WTC11 (cell line): ENCODE measurements at regions not wholly inside any gene's neighbourhood (a gene's known extent, or its start where the extent isn't known, plus 50 kb on each side); places are given as distances from the start of the nearest gene placed in this dataset.

Source experiments
- ATAC-seq: fragments of 200-7000 bp; cut with Tn5 transposase; 2 replicates; pipeline ENCODE4 v1.10.0; 2021; ENCODE audit warnings: mild to moderate bottlenecking, moderate library complexity
- CTCF ChIA-PET: fragments of 300-600 bp; sonication (Branson Sonifier 250); formaldehyde crosslinking; loops from one replicate; lab custom pipeline; 2021; ENCODE audit warnings: antibody characterized with exemption; lab: Charles Lee
- POLR2A ChIA-PET: fragments of 350-600 bp; sonication (Branson Sonifier 250); formaldehyde crosslinking; loops from one replicate; lab custom pipeline; 2021; ENCODE audit warnings: antibody characterized with exemption; lab: Charles Lee
- DNase-seq: peaks from one replicate; pipeline ENCODE4 v3.0.0; 2021; ENCODE audit warnings: low spot score
- H3K27ac Mint-ChIP-seq: 2 replicates; pipeline ENCODE4 v1.8.0; 2021; ENCODE audit warnings: mixed read lengths
- H3K27me3 Mint-ChIP-seq: 2 replicates; pipeline ENCODE4 v1.8.0; 2021; ENCODE audit warnings: low read depth, mild to moderate bottlenecking, moderate library complexity, mixed read lengths
- H3K36me3 Mint-ChIP-seq: 2 replicates; pipeline ENCODE4 v1.8.0; 2021; ENCODE audit warnings: mixed read lengths
- H3K4me1 Mint-ChIP-seq: 2 replicates; pipeline ENCODE4 v1.8.0; 2022; ENCODE audit warnings: mixed read lengths
- H3K4me3 Mint-ChIP-seq: 2 replicates; pipeline ENCODE4 v1.8.0; 2021; ENCODE audit warnings: mild to moderate bottlenecking, moderate library complexity, mixed read lengths
- H3K9me3 Mint-ChIP-seq: 2 replicates; pipeline ENCODE4 v1.8.0; 2021; ENCODE audit warnings: mixed read lengths
- ATF3 ChIP-seq: sonication (generic); formaldehyde crosslinking; conservative IDR thresholded peaks from 2 replicates; pipeline ENCODE4 v1.8.1; 2022; ENCODE audit warnings: mild to moderate bottlenecking, missing genetic modification reagents
- ATF6 ChIP-seq: sonication (generic); formaldehyde crosslinking; IDR thresholded peaks from 2 replicates; pipeline ENCODE4 v1.8.1; 2023; ENCODE audit warnings: mild to moderate bottlenecking, missing genetic modification reagents
- CBFB ChIP-seq: sonication (generic); formaldehyde crosslinking; IDR thresholded peaks from 2 replicates; pipeline ENCODE4 v1.8.1; 2022; ENCODE audit warnings: mild to moderate bottlenecking, low read depth, missing genetic modification reagents
- E2F5 ChIP-seq: sonication (generic); formaldehyde crosslinking; IDR thresholded peaks from 2 replicates; pipeline ENCODE4 v1.8.1; 2022; ENCODE audit warnings: mild to moderate bottlenecking, moderate library complexity, missing genetic modification reagents
- FOXP1 ChIP-seq: sonication (generic); formaldehyde crosslinking; IDR thresholded peaks from 2 replicates; pipeline ENCODE4 v1.8.0; 2022; ENCODE audit warnings: missing genetic modification reagents, mild to moderate bottlenecking, moderate library complexity, borderline replicate concordance
- FOXP4 ChIP-seq: sonication (generic); formaldehyde crosslinking; IDR thresholded peaks from 2 replicates; pipeline ENCODE4 v1.8.0; 2022; ENCODE audit warnings: mild to moderate bottlenecking, missing genetic modification reagents
- GABPB1 ChIP-seq: sonication (generic); formaldehyde crosslinking; IDR thresholded peaks from 2 replicates; pipeline ENCODE4 v1.8.1; 2023; ENCODE audit warnings: mild to moderate bottlenecking, missing genetic modification reagents
- GRHL2 ChIP-seq: fragments of 250-450 bp; sonication (Bioruptor Pico); IDR thresholded peaks from 2 replicates; pipeline ENCODE4 v1.8.0; 2022; ENCODE audit warnings: mild to moderate bottlenecking, moderate library complexity; ENCODE audit not compliant: insufficient replicate concordance, severe bottlenecking
- KAT7 ChIP-seq: sonication (generic); formaldehyde crosslinking; IDR thresholded peaks from 2 replicates; pipeline ENCODE4 v1.8.1; 2023; ENCODE audit warnings: missing genetic modification reagents, mild to moderate bottlenecking, borderline replicate concordance
- MAX ChIP-seq: sonication (generic); formaldehyde crosslinking; IDR thresholded peaks from 2 replicates; pipeline ENCODE4 v1.8.0; 2022; ENCODE audit warnings: mild to moderate bottlenecking, missing genetic modification reagents
- NFYB ChIP-seq: sonication (generic); formaldehyde crosslinking; conservative IDR thresholded peaks from 2 replicates; pipeline ENCODE4 v1.8.0; 2022; ENCODE audit warnings: low read depth, missing genetic modification reagents
- NR1H2 ChIP-seq: sonication (generic); formaldehyde crosslinking; IDR thresholded peaks from 2 replicates; pipeline ENCODE4 v1.9.0; 2021; ENCODE audit warnings: mild to moderate bottlenecking, moderate library complexity, missing genetic modification reagents
- NR2C2 ChIP-seq: sonication (generic); formaldehyde crosslinking; IDR thresholded peaks from 2 replicates; pipeline ENCODE4 v1.8.0; 2022; ENCODE audit warnings: mild to moderate bottlenecking, missing genetic modification reagents
- NR3C1 ChIP-seq: sonication (generic); formaldehyde crosslinking; conservative IDR thresholded peaks from 2 replicates; pipeline ENCODE4 v1.8.1; 2023; ENCODE audit warnings: low read depth, mild to moderate bottlenecking, missing genetic modification reagents
- OVOL2 ChIP-seq: fragments of 250-450 bp; sonication (Bioruptor Pico); IDR thresholded peaks from 2 replicates; pipeline ENCODE4 v1.9.0; 2021; ENCODE audit warnings: mild to moderate bottlenecking, borderline replicate concordance
- SP1 ChIP-seq: sonication (generic); formaldehyde crosslinking; conservative IDR thresholded peaks from 2 replicates; pipeline ENCODE4 v1.8.1; 2022; ENCODE audit warnings: missing genetic modification reagents
- TEAD4 ChIP-seq: sonication (generic); formaldehyde crosslinking; IDR thresholded peaks from 2 replicates; pipeline ENCODE4 v1.8.0; 2022; ENCODE audit warnings: mild to moderate bottlenecking, missing genetic modification reagents
- TP53 ChIP-seq: sonication (generic); formaldehyde crosslinking; IDR thresholded peaks from 2 replicates; pipeline ENCODE4 v1.8.1; 2023; ENCODE audit warnings: mild to moderate bottlenecking, missing genetic modification reagents
- USF1 ChIP-seq: sonication (generic); formaldehyde crosslinking; IDR thresholded peaks from 2 replicates; pipeline ENCODE4 v1.8.0; 2022; ENCODE audit warnings: mild to moderate bottlenecking, missing genetic modification reagents
- USF2 ChIP-seq: sonication (generic); formaldehyde crosslinking; IDR thresholded peaks from 2 replicates; pipeline ENCODE4 v1.8.1; 2023; ENCODE audit warnings: mild to moderate bottlenecking, missing genetic modification reagents, moderate library complexity
- ZNF263 ChIP-seq: sonication (generic); formaldehyde crosslinking; IDR thresholded peaks from 2 replicates; pipeline ENCODE4 v1.8.1; 2022; ENCODE audit warnings: low read depth, mild to moderate bottlenecking, moderate library complexity, missing genetic modification reagents
- ZNF423 ChIP-seq: fragments of 250-450 bp; sonication (Bioruptor Pico); IDR thresholded peaks from 2 replicates; pipeline ENCODE4 v2.1.2; 2022; ENCODE audit warnings: mild to moderate bottlenecking, moderate library complexity

GRCh38 chr7:106598663-106599342 is 62.2 kb downstream of the CCDC71L start:
- CTCF ChIA-PET, result interaction anchor here (0.7 to 1.2 kb wide), 3 partner anchors 9 to 314 kb away, joined by 3 to 4 read pairs (median 3); partner anchors contain the start of gene NAMPT
- Mint-ChIP-seq H3K27me3 (no peaks in the 10 kb centered on the region; the same call in 1 of the 2 replicates), H3K9me3 (0 out of 2 replicates have a peak, but pooled peaks cover 4% of the 10 kb centered on the region), H3K4me1 (peaks cover 8% of the 10 kb centered on the region), H3K36me3 (no peaks in the 10 kb centered on the region), H3K4me3 (peak overlapping the region; percentile 58), H3K27ac (no peak overlapping the region)
- DNase-seq (peak; percentile 56), ATAC-seq (peak; percentile 98)
- TF ChIP-seq USF1 (CRISPR knock-in tag), result peak; percentile 69; the same call in 1 of the 2 replicates
- no peak for TF ChIP-seq ATF3 (CRISPR knock-in tag)
- TF ChIP-seq MAX (CRISPR knock-in tag), result peak; percentile 35; the same call in 1 of the 2 replicates
- no peak for TF ChIP-seq TEAD4 (CRISPR knock-in tag)
- POLR2A ChIA-PET, result no interaction called here

- TF ChIP-seq ATF6 (CRISPR knock-in tag), result no peak
- TF ChIP-seq GRHL2 (CRISPR knock-in tag), result no peak
- no peak for TF ChIP-seq ZNF423 (CRISPR knock-in tag)
- TF ChIP-seq GABPB1, result no peak
- TF ChIP-seq KAT7 (CRISPR knock-in tag), result no peak
- TF ChIP-seq NR3C1 (CRISPR knock-in tag), result no peak
- TF ChIP-seq TP53 (CRISPR knock-in tag), result no peak
- TF ChIP-seq OVOL2, result no peak
- TF ChIP-seq FOXP1, result no peak
- TF ChIP-seq NFYB (CRISPR knock-in tag), result no peak
- no peak for TF ChIP-seq NR2C2
- TF ChIP-seq ZNF263, result no peak
- TF ChIP-seq NR1H2 (CRISPR knock-in tag), result no peak
- no peak for TF ChIP-seq E2F5 (CRISPR knock-in tag)
- no peak for TF ChIP-seq USF2 (CRISPR knock-in tag)
- no peak for TF ChIP-seq CBFB (CRISPR knock-in tag)
- TF ChIP-seq FOXP4 (CRISPR knock-in tag), result no peak
- TF ChIP-seq SP1 (CRISPR knock-in tag), result no peak
- Mint-ChIP-seq H3K36me3 (no peaks in the 10 kb centered on the region), H3K4me1 (peaks cover 8% of the 10 kb centered on the region), H3K4me3 (no peak overlapping the region), H3K27ac (no peak overlapping the region), H3K9me3 (0 out of 2 replicates have a peak, but pooled peaks cover 4% of the 10 kb centered on the region), H3K27me3 (no peaks in the 10 kb centered on the region; the same call in 1 of the 2 replicates)
- DNase-seq (no peak), ATAC-seq (no peak)
- ChIA-PET POLR2A (no interaction called here), CTCF (interaction anchor here (0.9 to 1.2 kb wide), 2 partner anchors 8 to 313 kb away, joined by 3 read pairs; partner anchors contain the start of gene NAMPT)
These were observed 63.0 kb downstream of the CCDC71L start for GRCh38 chr7:106597751-106598546.
